Body of pancreas (tissue), 4 donors: ENCODE measurements at regions not wholly inside any gene's neighbourhood (a gene's known extent, or its start where the extent isn't known, plus 50 kb on each side); places are given as distances from the start of the nearest gene placed in this dataset.

Source experiments
- CTCF ChIP-seq, 7 experiments: fragments of 450-650 bp in 4 of 7; fragments of 200-600 bp in 3 of 7; sonication (generic) in 3 of 7; IDR thresholded peaks; one replicate each; pipeline ENCODE4 v1.5.1; 2016 to 2019; ENCODE audit warnings: antibody characterized with exemption in 7 of 7
- POLR2A ChIP-seq, 3 donors: fragments of 450-650 bp; IDR thresholded peaks; one replicate each; pipeline ENCODE4 v1.6.1; 2016; ENCODE audit warnings: antibody characterized with exemption in 3 of 3, mild to moderate bottlenecking in 2 of 3

GRCh38 chr11:111137846-111138245 is 107.7 kb upstream of the POU2AF2 start:
- TF ChIP-seq CTCF (IDR thresholded peaks at IDR 0.05) (no peak), POLR2A (IDR thresholded peaks at IDR 0.05) (no peak)
